IMR-90 (cell line): ENCODE measurements at regions not wholly inside any gene's neighbourhood (a gene's known extent, or its start where the extent isn't known, plus 50 kb on each side); places are given as distances from the start of the nearest gene placed in this dataset.

ENCODE experiments used
- ATAC-seq: fragments of 200-7000 bp; cut with Tn5 transposase; 2 replicates; pipeline ENCODE4 v1.9.1; 2020; ENCODE audit warnings: low read depth, mild to moderate bottlenecking, moderate library complexity
- BruUV-seq: library from RNA; stranded (reverse); fragments of 400-500 nt; replicated peaks from 2 replicates; lab custom pipeline; 2021; lab: Mats Ljungman, UMichigan
- CTCF ChIA-PET: fragments of 300-600 bp; formaldehyde crosslinking; extraction: SDS; loops from one replicate; lab custom pipeline; 2021; ENCODE audit warnings: antibody characterized with exemption; lab: Yijun Ruan, JAX
- POLR2A ChIA-PET: fragments of 300-600 bp; sonication (Branson Sonifier 250); formaldehyde crosslinking; loops from one replicate; lab custom pipeline; 2022; ENCODE audit warnings: antibody characterized with exemption; ENCODE audit not compliant: unreplicated experiment; lab: Charles Lee
- DNase-seq: peaks from one replicate; pipeline ENCODE4 v3.0.0; 2013
- H2AFZ ChIP-seq: replicated peaks from 2 replicates; pipeline ENCODE3; 2013; ENCODE audit warnings: low read length, mild to moderate bottlenecking; ENCODE audit not compliant: poor library complexity
- H2AK5ac ChIP-seq: 2 replicates; pipeline ENCODE4 v1.6.1; 2013; ENCODE audit warnings: low read depth, low read length, inconsistent platforms
- H2AK9ac ChIP-seq: replicated peaks from 2 replicates; pipeline ENCODE3; 2013; ENCODE audit warnings: mild to moderate bottlenecking, low read depth, low read length, moderate library complexity; ENCODE audit not compliant: poor library complexity
- H2BK120ac ChIP-seq: 2 replicates; pipeline ENCODE4 v1.6.1; 2013; ENCODE audit warnings: low read depth, low read length, inconsistent platforms
- H2BK15ac ChIP-seq: 3 replicates; pipeline ENCODE4 v1.6.1; 2013; ENCODE audit warnings: low read depth, low read length, inconsistent platforms
- H2BK20ac ChIP-seq: 2 replicates; pipeline ENCODE4 v1.6.1; 2013; ENCODE audit warnings: low read depth, mild to moderate bottlenecking, inconsistent platforms, low read length, moderate library complexity
- H2BK5ac ChIP-seq: 2 replicates; pipeline ENCODE4 v1.6.1; 2013; ENCODE audit warnings: mild to moderate bottlenecking, low read depth, low read length, inconsistent platforms; ENCODE audit not compliant: poor library complexity, severe bottlenecking
- H3K14ac ChIP-seq: replicated peaks from 2 replicates; pipeline ENCODE4 v1.6.1; 2013; ENCODE audit warnings: low read depth, low read length, inconsistent platforms
- H3K18ac ChIP-seq: 2 replicates; pipeline ENCODE4 v1.6.1; 2013; ENCODE audit warnings: low read depth, low read length, control low read depth
- H3K23ac ChIP-seq: 2 replicates; pipeline ENCODE4 v1.6.1; 2013; ENCODE audit warnings: low read depth, low read length, inconsistent platforms
- H3K27ac ChIP-seq: 2 replicates; pipeline ENCODE4 v1.5.1; 2013; ENCODE audit warnings: mild to moderate bottlenecking, control low read depth, low read length; ENCODE audit not compliant: insufficient read depth
- H3K27me3 ChIP-seq: 2 replicates; pipeline ENCODE4 v1.6.1; 2013; ENCODE audit warnings: low read length; ENCODE audit not compliant: control insufficient read depth, insufficient read depth
- H3K36me3 ChIP-seq: 2 replicates; pipeline ENCODE4 v1.6.1; 2013; ENCODE audit warnings: low read length, mixed read lengths; ENCODE audit not compliant: control insufficient read depth, insufficient read depth
- H3K4ac ChIP-seq: 2 replicates; pipeline ENCODE4 v1.6.1; 2013; ENCODE audit warnings: low read depth, low read length, inconsistent platforms
- H3K4me1 ChIP-seq: 2 replicates; pipeline ENCODE4 v1.6.1; 2013; ENCODE audit warnings: low read length, mixed read lengths; ENCODE audit not compliant: control insufficient read depth, insufficient read depth
- H3K4me2 ChIP-seq: 2 replicates; pipeline ENCODE4 v1.6.1; 2013; ENCODE audit warnings: low read depth, mild to moderate bottlenecking, control low read depth, low read length, moderate library complexity
- H3K4me3 ChIP-seq: 2 replicates; pipeline ENCODE4 v1.5.1; 2013; ENCODE audit warnings: low read depth, mild to moderate bottlenecking, control low read depth, low read length, moderate library complexity; ENCODE audit not compliant: insufficient read depth
- H3K56ac ChIP-seq: 2 replicates; pipeline ENCODE4 v1.6.1; 2013; ENCODE audit warnings: low read length, inconsistent platforms; ENCODE audit not compliant: insufficient read depth; ENCODE audit errors: extremely low read depth
- H3K79me1 ChIP-seq, 2 experiments: 2 replicates each; pipeline ENCODE4 v1.6.1; 2013; ENCODE audit warnings: low read length in 2 of 2, inconsistent platforms in 1 of 2, low read depth in 1 of 2
- H3K9ac ChIP-seq: 2 replicates; pipeline ENCODE4 v1.6.1; 2013; ENCODE audit warnings: low read depth, low read length, control low read depth
- H3K9me1 ChIP-seq: 2 replicates; pipeline ENCODE4 v1.6.1; 2013; ENCODE audit warnings: low read length, inconsistent platforms; ENCODE audit not compliant: insufficient read depth
- H3K9me3 ChIP-seq: 2 replicates; pipeline ENCODE4 v1.6.1; 2013; ENCODE audit warnings: low read length; ENCODE audit not compliant: control insufficient read depth, insufficient read depth
- H4K20me1 ChIP-seq: 2 replicates; pipeline ENCODE4 v1.6.1; 2013; ENCODE audit warnings: low read length, inconsistent platforms; ENCODE audit not compliant: insufficient read depth
- H4K5ac ChIP-seq: 2 replicates; pipeline ENCODE4 v1.6.1; 2013; ENCODE audit warnings: mild to moderate bottlenecking, low read depth, low read length, control low read depth
- H4K8ac ChIP-seq, 2 experiments: 2 replicates each; pipeline ENCODE4 v1.6.1; 2013; ENCODE audit warnings: low read depth in 2 of 2, low read length in 2 of 2, control low read depth in 1 of 2, inconsistent platforms in 1 of 2
- H4K91ac ChIP-seq: 2 replicates; pipeline ENCODE4 v1.6.1; 2013; ENCODE audit warnings: low read depth, low read length, inconsistent platforms; ENCODE audit not compliant: insufficient read depth
- BHLHE40 ChIP-seq: fragments of 150-350 bp; IDR thresholded peaks from 2 replicates; pipeline ENCODE4 v1.6.1; 2016; ENCODE audit warnings: mild to moderate bottlenecking, low read depth, low read length
- CHD1 ChIP-seq: IDR thresholded peaks from 2 replicates; pipeline ENCODE4 v1.6.1; 2012; ENCODE audit warnings: low read depth, low read length, improper control_type of control experiment
- FOS ChIP-seq: fragments of 150-350 bp; IDR thresholded peaks from 2 replicates; pipeline ENCODE4 v1.6.1; 2016; ENCODE audit warnings: low read depth, low read length
- MAFK ChIP-seq: IDR thresholded peaks from 2 replicates; pipeline ENCODE4 v1.6.1; 2012; ENCODE audit warnings: low read depth, low read length, improper control_type of control experiment
- MXI1 ChIP-seq: IDR thresholded peaks from 2 replicates; pipeline ENCODE4 v1.6.1; 2012; ENCODE audit warnings: low read depth, mild to moderate bottlenecking, low read length, moderate library complexity, borderline replicate concordance
- NFE2L2 ChIP-seq: fragments of 150-350 bp; IDR thresholded peaks from 2 replicates; pipeline ENCODE4 v1.6.1; 2016; ENCODE audit warnings: low read depth, mild to moderate bottlenecking, low read length
- POLR2A ChIP-seq: IDR thresholded peaks from 2 replicates; pipeline ENCODE4 v1.6.1; 2012; ENCODE audit warnings: mild to moderate bottlenecking, low read depth, low read length
- RFX5 ChIP-seq: IDR thresholded peaks from 2 replicates; pipeline ENCODE4 v1.8.0; 2012; ENCODE audit warnings: low read depth, mild to moderate bottlenecking, low read length, moderate library complexity
- SMC3 ChIP-seq: fragments of 150-350 bp; IDR thresholded peaks from 2 replicates; pipeline ENCODE4 v1.6.1; 2016; ENCODE audit warnings: low read depth, mild to moderate bottlenecking, antibody characterized with exemption, low read length, moderate library complexity
- dilution Hi-C: fragments of 300-500 bp; cut with HindIII; formaldehyde crosslinking; loops from one replicate; pipeline ENCODE4 v1.14.3; 2018; ENCODE audit warnings: low sequenced_read_pairs; ENCODE audit not compliant: unreplicated experiment
- in situ Hi-C: fragments of 300-500 bp; cut with MboI; formaldehyde crosslinking; loops from 3 replicates; pipeline ENCODE4 v1.14.3; 2019; ENCODE audit warnings: low sequenced_read_pairs, inconsistent platforms, mixed read lengths
- intact Hi-C: fragments of 100-400 bp; cut with micrococcal nuclease; formaldehyde crosslinking; loops from 2 replicates; pipeline ENCODE4 v1.10.0; 2022
- TF ChIP-seq, protein P1 (sequence below): conservative IDR thresholded peaks from 2 replicates; pipeline ENCODE4 v1.5.1; 2012; ENCODE audit warnings: mild to moderate bottlenecking, low read depth, low read length, improper control_type of control experiment
- TF ChIP-seq, protein P2 (sequence below): fragments of 150-350 bp; IDR thresholded peaks from 2 replicates; pipeline ENCODE4 v1.6.1; 2016; ENCODE audit warnings: low read depth, mild to moderate bottlenecking, low read length, moderate library complexity, borderline replicate concordance

DNA sequence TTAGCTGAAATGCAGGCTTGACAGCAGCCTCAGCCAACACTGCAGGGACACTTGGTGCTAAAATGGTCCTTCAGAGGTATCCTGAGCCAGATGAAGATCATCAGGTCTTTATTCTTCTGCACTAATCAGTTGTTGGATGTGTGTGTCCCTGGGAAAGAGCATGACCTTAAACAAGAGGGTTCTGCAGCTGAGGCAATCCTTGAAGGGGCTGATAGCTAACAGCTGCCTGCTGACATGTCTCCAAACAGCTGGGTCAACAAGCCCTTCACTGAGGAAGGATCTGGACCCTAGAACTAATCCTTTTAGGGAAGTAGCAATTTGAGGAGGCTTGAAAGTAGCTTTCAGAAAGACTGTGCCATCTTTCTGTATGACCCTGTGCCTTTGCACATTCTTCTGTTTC is 376.3 kb upstream of the ACTBL2 start:
- H3K27ac ChIP-seq = no peak overlapping the region

More for the DNA sequence above, 376.3 kb upstream of the ACTBL2 start:
- Histone ChIP-seq H4K8ac (no peak overlapping the region), H3K4ac (no peak overlapping the region), H3K4me2 (no peak overlapping the region), H2BK15ac (no peak overlapping the region), H3K14ac (no peak overlapping the region), H2AFZ (no peak overlapping the region), H4K91ac (no peak overlapping the region), H2BK120ac (no peak overlapping the region), H3K79me1 (no peaks in the 10 kb centered on the region), H3K4me3 (no peak overlapping the region), H3K9me1 (no peaks in the 10 kb centered on the region), H2BK20ac (no peak overlapping the region), H3K56ac (no peak overlapping the region), H2AK5ac (no peak overlapping the region), H4K5ac (no peak overlapping the region), H3K23ac (no peak overlapping the region), H3K9me3 (no peaks in the 10 kb centered on the region), H2AK9ac (no peak overlapping the region), H3K18ac (no peak overlapping the region), H3K36me3 (no peaks in the 10 kb centered on the region), H3K27me3 (no peaks in the 10 kb centered on the region), H2BK5ac (no peak overlapping the region), H3K4me1 (peaks cover 2% of the 10 kb centered on the region; the same call in 1 of the 2 replicates), H4K20me1 (no peaks in the 10 kb centered on the region), H3K9ac (no peak overlapping the region)
- intact Hi-C loops = no loop called here
- in situ Hi-C loops = no loop called here
- peak; percentile 36 for DNase-seq
- dilution Hi-C loops = no loop called here
- ATAC-seq = no peak
- ChIA-PET CTCF (interaction anchor here (0.9 kb wide), 1 partner anchor 14 kb away, joined by 3 read pairs; no protein-coding TSS in a partner anchor), POLR2A (no interaction called here)
- BruUV-seq = no TSS peak
- TF ChIP-seq BHLHE40 (no peak), MAFK (no peak), MXI1 (no peak), FOS (no peak), RFX5 (no peak), NFE2L2 (no peak), CHD1 (no peak), SMC3 (no peak), POLR2A (no peak)
- TF ChIP-seq, protein P1, sequence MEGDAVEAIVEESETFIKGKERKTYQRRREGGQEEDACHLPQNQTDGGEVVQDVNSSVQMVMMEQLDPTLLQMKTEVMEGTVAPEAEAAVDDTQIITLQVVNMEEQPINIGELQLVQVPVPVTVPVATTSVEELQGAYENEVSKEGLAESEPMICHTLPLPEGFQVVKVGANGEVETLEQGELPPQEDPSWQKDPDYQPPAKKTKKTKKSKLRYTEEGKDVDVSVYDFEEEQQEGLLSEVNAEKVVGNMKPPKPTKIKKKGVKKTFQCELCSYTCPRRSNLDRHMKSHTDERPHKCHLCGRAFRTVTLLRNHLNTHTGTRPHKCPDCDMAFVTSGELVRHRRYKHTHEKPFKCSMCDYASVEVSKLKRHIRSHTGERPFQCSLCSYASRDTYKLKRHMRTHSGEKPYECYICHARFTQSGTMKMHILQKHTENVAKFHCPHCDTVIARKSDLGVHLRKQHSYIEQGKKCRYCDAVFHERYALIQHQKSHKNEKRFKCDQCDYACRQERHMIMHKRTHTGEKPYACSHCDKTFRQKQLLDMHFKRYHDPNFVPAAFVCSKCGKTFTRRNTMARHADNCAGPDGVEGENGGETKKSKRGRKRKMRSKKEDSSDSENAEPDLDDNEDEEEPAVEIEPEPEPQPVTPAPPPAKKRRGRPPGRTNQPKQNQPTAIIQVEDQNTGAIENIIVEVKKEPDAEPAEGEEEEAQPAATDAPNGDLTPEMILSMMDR = no peak
- TF ChIP-seq, protein P2, sequence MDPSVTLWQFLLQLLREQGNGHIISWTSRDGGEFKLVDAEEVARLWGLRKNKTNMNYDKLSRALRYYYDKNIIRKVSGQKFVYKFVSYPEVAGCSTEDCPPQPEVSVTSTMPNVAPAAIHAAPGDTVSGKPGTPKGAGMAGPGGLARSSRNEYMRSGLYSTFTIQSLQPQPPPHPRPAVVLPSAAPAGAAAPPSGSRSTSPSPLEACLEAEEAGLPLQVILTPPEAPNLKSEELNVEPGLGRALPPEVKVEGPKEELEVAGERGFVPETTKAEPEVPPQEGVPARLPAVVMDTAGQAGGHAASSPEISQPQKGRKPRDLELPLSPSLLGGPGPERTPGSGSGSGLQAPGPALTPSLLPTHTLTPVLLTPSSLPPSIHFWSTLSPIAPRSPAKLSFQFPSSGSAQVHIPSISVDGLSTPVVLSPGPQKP = no peak
